ENCODE measurements at regions not wholly inside any gene's neighbourhood (a gene's known extent, or its start where the extent isn't known, plus 50 kb on each side); places are given as distances from the start of the nearest gene placed in this dataset.

DNA sequence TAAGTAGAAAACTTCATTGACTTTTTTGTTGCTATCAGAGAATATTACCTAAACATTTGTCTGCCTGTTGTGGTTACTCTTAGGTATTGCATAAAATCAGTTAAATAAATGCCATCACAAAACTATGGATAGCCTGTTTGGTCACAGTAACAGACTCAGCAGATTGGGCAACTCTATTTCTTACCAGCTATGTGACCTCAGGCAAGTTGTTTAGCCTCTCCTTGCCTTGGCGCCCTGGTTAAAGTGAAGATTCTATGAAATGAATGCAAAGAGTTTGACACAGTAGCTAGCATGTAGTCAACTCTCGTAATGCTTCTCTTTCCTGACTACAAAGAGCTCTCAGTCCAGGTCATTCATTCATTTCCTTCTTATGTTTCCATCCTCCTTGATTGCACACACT, 82.5 kb upstream of the ID4 start:
- Histone ChIP-seq H3K36me3 (replicated peaks; ENCODE audit: insufficient read depth, low read length) (no peaks in the 10 kb centered on the region), H3K4me2 (ENCODE audit: low read depth, low read length) (no peak overlapping the region), H3K4me1 (ENCODE audit: low read length) (no peaks in the 10 kb centered on the region), H3K9ac (ENCODE audit: low read length) (no peak overlapping the region), H3K4me3 (ENCODE audit: low read length) (no peak overlapping the region), H4K20me1 (ENCODE audit: insufficient read depth, low read length) (no peaks in the 10 kb centered on the region), H3K9me3 (replicated peaks; ENCODE audit: insufficient read depth, low read length) (no peaks in the 10 kb centered on the region), H3F3A (ENCODE audit: insufficient read depth, low read length) (no peaks in the 10 kb centered on the region), H2AFZ (ENCODE audit: low read length) (no peak overlapping the region), H3K27me3 (replicated peaks; ENCODE audit: insufficient read depth, low read length) (no peaks in the 10 kb centered on the region), H3K9me2 (replicated peaks; ENCODE audit: insufficient read depth, low read length) (no peaks in the 10 kb centered on the region), H3K79me2 (ENCODE audit: low read length) (no peaks in the 10 kb centered on the region), H3K27ac (ENCODE audit: low read length) (no peak overlapping the region)
- TF ChIP-seq, protein P1, sequence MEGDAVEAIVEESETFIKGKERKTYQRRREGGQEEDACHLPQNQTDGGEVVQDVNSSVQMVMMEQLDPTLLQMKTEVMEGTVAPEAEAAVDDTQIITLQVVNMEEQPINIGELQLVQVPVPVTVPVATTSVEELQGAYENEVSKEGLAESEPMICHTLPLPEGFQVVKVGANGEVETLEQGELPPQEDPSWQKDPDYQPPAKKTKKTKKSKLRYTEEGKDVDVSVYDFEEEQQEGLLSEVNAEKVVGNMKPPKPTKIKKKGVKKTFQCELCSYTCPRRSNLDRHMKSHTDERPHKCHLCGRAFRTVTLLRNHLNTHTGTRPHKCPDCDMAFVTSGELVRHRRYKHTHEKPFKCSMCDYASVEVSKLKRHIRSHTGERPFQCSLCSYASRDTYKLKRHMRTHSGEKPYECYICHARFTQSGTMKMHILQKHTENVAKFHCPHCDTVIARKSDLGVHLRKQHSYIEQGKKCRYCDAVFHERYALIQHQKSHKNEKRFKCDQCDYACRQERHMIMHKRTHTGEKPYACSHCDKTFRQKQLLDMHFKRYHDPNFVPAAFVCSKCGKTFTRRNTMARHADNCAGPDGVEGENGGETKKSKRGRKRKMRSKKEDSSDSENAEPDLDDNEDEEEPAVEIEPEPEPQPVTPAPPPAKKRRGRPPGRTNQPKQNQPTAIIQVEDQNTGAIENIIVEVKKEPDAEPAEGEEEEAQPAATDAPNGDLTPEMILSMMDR (IDR thresholded peaks at IDR 0.05; ENCODE audit: low read length), result no peak
- TF ChIP-seq EZH2phosphoT487 (IDR thresholded peaks at IDR 0.05; ENCODE audit: low read length), result no peak
- no peak for TF ChIP-seq EZH2 (optimal IDR thresholded peaks at IDR 0.05; ENCODE audit: low read depth, low read length)
- no peak for DNase-seq

DNA sequence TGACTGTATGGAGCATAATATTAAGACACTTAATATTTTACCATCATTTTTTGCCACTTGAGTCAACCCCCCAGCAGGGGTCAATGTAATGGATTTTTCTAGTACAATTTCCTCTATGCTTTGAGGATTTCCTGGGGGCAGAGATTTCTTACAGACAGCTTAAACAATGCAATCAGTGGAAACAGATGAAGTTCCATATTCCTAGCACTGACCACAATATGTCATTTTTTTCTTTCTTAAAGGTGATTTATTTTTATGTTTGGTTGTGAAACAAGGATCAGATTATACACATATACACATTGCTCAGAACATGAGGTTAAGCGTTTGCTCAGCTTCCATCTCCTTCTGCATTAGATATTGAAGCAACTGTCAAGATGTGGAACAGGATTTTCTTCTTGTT, 82.0 kb upstream of the ID4 start:
- H3K4me2 ChIP-seq (ENCODE audit: low read depth, low read length), result no peak overlapping the region
- H3K4me3 ChIP-seq (ENCODE audit: low read length), result no peak overlapping the region
- H3F3A ChIP-seq (ENCODE audit: insufficient read depth, low read length), result no peaks in the 10 kb centered on the region
- H2AFZ ChIP-seq (ENCODE audit: low read length), result no peak overlapping the region
- H3K36me3 ChIP-seq (replicated peaks; ENCODE audit: insufficient read depth, low read length), result no peaks in the 10 kb centered on the region
- no peak overlapping the region for H3K9ac ChIP-seq (ENCODE audit: low read length)
- no peak for DNase-seq
- H3K79me2 ChIP-seq (ENCODE audit: low read length), result no peaks in the 10 kb centered on the region
- H3K9me2 ChIP-seq (replicated peaks; ENCODE audit: insufficient read depth, low read length), result no peaks in the 10 kb centered on the region
- no peak for TF ChIP-seq EZH2 (optimal IDR thresholded peaks at IDR 0.05; ENCODE audit: low read depth, low read length)
- TF ChIP-seq, protein P1 (IDR thresholded peaks at IDR 0.05; ENCODE audit: low read length), result no peak
- TF ChIP-seq EZH2phosphoT487 (IDR thresholded peaks at IDR 0.05; ENCODE audit: low read length), result no peak
- H4K20me1 ChIP-seq (ENCODE audit: insufficient read depth, low read length), result no peaks in the 10 kb centered on the region
- H3K4me1 ChIP-seq (ENCODE audit: low read length), result no peaks in the 10 kb centered on the region
- no peaks in the 10 kb centered on the region for H3K27me3 ChIP-seq (replicated peaks; ENCODE audit: insufficient read depth, low read length)
- H3K9me3 ChIP-seq (replicated peaks; ENCODE audit: insufficient read depth, low read length), result no peaks in the 10 kb centered on the region
- no peak overlapping the region for H3K27ac ChIP-seq (ENCODE audit: low read length)

DNA sequence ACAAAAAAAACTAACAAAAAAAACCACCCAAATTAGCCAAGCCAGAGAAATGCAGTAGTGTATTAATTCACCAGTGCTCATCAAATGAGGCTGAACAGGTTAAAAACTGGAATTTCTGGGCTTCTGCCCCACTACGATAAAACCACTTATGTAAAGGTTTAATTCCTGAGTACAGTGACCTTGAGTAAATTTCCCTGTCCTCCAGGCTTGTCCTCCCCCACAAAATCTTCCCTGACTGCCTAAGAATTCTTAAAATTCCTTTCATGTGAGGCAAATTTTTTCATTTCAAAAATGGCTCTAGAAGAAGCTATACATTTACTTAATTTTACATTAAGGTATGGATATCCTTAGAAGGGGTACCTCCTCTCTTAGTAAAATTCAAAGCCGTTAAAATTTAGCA, 80.1 kb upstream of the ID4 start:
- Histone ChIP-seq H3F3A (ENCODE audit: insufficient read depth, low read length) (no peaks in the 10 kb centered on the region), H3K9me2 (replicated peaks; ENCODE audit: insufficient read depth, low read length) (no peaks in the 10 kb centered on the region), H2AFZ (ENCODE audit: low read length) (no peak overlapping the region), H3K79me2 (ENCODE audit: low read length) (no peaks in the 10 kb centered on the region), H3K9ac (ENCODE audit: low read length) (no peak overlapping the region), H4K20me1 (ENCODE audit: insufficient read depth, low read length) (no peaks in the 10 kb centered on the region), H3K36me3 (replicated peaks; ENCODE audit: insufficient read depth, low read length) (no peaks in the 10 kb centered on the region), H3K4me2 (ENCODE audit: low read depth, low read length) (no peak overlapping the region), H3K27me3 (replicated peaks; ENCODE audit: insufficient read depth, low read length) (no peaks in the 10 kb centered on the region), H3K4me1 (ENCODE audit: low read length) (no peaks in the 10 kb centered on the region), H3K4me3 (ENCODE audit: low read length) (no peak overlapping the region), H3K9me3 (replicated peaks; ENCODE audit: insufficient read depth, low read length) (no peaks in the 10 kb centered on the region), H3K27ac (ENCODE audit: low read length) (no peak overlapping the region)
- TF ChIP-seq EZH2 (optimal IDR thresholded peaks at IDR 0.05; ENCODE audit: low read depth, low read length), result no peak
- TF ChIP-seq, protein P1 (IDR thresholded peaks at IDR 0.05; ENCODE audit: low read length), result no peak
- TF ChIP-seq EZH2phosphoT487 (IDR thresholded peaks at IDR 0.05; ENCODE audit: low read length), result no peak
- DNase-seq, result no peak

All from MM.1S (cell line).